KG1 (cell line): ENCODE measurements at regions not wholly inside any gene's neighbourhood (a gene's known extent, or its start where the extent isn't known, plus 50 kb on each side); places are given as distances from the start of the nearest gene placed in this dataset.
"Not testable (repeated sequence)": the region's sequence is repeated elsewhere in the genome, so short reads cannot be mapped to it uniquely, and the experiment has no call there.

Source experiments
- DNase-seq: peaks from one replicate; lab custom pipeline; 2025; lab: John Stamatoyannopoulos, UW

DNA sequence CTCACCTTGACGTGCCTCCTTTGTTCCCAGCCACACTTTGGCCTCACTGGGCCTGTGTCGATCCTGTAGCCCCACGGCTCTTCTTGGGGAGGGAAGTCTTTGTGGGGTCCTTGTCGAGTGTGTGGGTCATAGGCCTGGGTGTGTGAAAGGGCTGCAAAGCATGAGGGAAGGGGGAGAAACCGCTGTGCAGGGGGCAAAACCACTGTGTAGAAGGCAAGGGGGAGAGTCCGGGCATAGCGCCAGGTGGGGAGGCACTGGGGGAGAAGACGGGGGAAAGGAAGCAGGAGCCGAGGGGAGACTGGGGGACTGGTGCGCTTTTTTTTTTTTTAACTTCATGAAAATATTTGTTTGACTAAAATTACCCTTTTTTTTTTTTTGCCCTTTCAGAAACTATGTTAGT is 65.1 kb upstream of the RASD2 start:
- peak; percentile 41 for DNase-seq

DNA sequence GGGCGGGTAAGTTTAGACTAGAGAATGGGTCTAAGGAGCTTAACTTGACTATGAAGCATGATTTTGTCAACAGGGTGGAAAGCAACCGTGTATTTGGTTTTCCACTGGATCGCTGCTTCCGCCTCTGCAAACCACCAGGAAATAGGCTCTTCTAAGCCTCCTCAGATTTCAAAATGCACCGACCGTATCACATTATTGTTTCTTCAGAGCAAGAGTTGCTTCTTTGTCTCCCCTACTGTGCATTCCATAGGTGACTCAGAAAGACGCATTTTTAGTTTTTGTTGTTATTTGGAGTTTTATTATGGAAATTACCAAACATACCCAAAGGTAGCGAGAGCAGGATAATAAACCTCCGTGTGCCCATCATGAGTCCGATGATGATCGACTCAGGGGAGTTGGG is 64.3 kb upstream of the RASD2 start:
- DNase-seq = no peak

DNA sequence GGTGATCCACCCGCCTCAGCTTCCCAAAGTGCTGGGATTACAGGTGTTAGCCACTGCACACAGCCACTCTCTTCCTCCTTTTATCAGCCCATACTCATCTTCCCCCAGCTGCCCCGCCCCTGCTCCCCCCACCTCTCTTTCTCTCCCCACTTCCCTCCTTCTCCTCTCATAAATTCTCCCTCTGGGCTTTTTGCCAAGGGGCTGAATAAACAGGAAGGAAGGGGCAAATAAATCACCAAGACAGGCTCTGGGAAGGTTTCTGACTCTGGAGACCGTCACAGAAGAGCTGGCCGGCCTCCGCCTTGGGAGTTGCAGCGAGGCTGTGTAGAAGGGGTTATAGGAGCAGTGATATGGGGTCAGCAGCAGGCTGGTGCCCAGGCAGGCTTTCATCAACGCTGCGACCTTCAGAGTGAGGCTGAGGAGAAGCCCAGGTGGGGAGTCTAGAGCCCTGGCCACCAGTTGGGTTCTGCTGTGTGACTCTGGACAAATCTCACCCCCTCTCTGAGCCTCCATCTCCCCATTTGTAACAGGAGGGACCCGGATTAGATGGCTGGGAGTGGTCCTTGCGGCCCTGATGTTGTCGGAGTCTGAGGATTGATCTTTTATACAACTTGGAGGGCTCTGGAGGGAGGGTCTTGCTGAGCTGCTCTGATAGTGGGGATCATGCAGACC is 62.6 kb upstream of the RASD2 start:
- peak; percentile 65 for DNase-seq

DNA sequence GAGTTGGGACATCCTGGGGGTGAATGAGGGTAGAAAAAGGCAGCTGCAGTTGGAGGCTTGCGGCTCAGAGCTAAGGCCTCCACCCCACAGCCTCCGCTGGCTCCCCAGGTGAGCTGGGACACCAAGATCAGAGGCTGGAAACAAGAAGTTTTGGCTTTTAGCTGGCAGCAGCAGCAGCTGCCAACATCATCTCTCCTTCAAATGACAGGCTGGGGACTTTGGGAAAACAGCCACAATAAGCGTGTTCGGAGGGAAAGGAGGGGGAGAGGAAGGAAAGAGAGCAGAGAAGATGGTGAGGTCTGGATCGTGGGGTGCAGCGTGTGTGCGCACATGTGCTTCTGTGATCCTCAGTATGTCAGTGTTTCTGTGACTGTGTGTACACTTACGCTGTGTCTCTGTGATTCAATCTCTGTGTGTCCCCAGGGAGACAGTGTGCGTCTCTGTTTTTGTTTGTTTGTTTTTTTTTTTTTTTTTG is 62.0 kb upstream of the RASD2 start:
- DNase-seq = no peak

DNA sequence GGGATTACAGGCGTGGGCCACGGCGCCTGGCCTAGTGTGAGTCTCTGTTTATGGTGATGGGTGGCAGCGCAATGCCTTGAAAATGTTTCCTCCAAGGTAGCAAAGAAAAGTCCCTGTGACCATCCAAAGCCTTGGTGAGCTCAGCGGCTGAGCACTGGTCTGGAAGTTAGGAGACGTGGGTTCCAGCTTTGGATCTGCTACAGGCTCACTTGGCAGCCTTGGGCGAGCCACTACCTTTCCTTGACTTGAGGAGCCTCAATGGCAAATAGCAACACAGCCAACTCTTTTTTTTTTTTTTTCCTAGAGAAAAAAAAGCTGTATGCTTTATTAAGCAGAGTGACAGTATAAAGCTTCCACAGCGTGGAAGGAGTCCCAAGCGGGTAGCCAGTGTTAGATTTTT is 61.3 kb upstream of the RASD2 start:
- no peak for DNase-seq

DNA sequence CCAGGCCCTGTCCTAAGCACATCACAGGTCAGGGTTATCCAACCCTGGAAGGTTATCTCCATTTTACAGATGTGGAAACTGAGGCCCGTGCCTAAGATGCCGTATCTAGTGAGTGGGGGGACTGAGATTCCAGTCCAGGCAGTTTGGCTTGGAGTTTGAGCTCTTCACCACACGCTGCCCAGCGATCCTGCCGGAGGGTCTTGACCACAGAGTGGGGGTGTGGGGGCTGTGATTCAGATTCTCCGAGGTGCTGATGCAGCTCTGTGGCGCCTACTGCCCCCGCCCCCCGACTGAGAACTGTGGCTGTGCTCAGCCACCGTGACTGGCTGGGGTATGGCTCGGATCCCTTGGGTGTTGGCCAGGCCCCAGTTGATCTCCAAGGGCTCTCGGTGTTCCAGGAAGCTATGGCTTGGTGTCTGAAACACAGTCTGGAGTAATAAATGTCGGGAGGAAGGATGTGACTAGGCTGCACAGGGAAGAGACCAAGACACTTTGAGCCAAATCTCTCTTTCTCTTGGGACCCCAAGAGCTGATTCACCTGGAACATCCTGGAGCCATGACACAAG is 60.6 kb upstream of the RASD2 start:
- DNase-seq = no peak

DNA sequence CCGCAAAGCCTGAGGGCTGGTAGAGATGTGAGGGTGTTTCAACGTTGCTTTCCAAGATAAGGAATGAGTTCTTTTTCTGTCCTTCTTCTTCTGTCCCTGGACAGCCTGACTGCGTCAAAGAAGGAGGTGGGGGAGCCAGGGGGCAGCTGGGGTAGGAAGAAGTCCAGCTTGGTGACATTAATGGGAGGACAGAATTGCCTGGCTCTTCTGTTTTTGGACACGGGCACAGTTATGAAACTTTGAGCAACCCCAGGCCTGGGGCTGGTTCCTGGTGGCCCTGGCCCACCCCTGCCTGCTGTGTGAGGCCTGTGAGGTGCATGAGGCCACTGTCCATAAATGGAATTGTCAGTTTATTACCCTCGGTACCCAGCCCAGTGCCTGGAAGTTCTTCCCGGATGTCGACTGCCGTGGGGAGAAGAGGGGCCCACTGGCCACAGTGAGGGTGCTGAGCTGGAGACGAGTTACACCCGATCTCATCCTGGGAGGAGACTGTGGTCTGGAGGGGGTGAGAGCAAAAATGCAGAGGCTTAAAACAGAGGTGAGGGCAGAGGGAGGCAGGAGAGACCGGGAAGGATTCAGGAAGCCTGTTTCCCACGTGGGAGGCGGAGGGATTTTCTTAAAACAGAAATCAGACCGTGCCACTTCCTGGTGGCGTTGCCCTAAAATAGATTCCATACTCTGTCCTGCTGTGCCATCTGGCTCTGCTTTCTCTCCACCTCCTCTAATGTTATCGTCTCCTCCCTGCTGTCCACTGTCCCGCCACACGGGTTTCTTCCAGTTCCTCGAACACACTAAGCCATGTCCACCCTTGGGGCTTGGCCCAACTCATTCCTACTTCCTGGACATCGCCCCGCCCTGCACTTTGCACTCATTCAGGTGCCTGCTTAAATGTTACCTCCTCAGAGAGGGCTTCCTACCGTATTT is 59.7 kb upstream of the RASD2 start:
- no peak for DNase-seq

GRCh38 chr22:35482311-35482710 is 58.3 kb upstream of the RASD2 start:
- no peak for DNase-seq

DNA sequence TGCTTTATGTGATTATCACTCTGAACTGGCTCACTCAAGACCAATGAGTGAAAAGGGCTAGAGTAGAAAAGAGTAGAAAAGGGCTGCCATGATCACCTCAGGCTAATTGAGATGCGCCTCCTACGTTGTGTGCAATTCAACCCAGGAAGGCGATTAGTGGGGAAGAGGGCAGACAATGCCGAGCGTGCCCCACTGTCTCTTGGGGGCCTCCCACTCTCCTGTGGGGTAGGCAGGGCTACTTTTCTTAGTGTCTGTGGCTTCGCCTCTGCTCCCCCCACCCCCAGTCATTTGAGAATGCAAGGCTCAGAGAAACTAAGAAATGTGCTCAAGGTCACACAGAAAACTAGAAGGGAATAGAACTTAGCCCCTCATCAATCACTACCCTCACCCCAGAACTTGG is 57.7 kb upstream of the RASD2 start:
- DNase-seq = no peak

DNA sequence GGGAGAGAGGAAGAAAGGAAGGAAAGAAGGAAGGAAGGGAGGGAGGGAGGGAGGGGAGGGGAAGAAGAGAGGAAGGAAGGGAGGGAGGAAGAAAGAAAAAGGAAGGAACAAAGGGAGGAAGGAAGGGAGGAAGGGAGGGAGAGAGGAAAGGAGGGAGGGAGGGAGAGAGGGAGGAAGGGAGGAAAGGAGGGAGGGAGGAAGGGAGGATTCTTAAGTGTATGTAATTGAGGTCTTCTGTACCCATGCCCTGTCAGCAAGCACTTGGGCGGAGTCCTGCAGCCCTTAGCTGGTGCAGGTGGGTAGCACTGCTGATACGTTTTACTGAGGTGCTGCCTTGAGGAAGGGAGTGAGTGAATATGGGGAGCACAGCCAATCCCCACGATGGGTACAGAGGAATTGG is 56.9 kb upstream of the RASD2 start:
- no peak for DNase-seq

DNA sequence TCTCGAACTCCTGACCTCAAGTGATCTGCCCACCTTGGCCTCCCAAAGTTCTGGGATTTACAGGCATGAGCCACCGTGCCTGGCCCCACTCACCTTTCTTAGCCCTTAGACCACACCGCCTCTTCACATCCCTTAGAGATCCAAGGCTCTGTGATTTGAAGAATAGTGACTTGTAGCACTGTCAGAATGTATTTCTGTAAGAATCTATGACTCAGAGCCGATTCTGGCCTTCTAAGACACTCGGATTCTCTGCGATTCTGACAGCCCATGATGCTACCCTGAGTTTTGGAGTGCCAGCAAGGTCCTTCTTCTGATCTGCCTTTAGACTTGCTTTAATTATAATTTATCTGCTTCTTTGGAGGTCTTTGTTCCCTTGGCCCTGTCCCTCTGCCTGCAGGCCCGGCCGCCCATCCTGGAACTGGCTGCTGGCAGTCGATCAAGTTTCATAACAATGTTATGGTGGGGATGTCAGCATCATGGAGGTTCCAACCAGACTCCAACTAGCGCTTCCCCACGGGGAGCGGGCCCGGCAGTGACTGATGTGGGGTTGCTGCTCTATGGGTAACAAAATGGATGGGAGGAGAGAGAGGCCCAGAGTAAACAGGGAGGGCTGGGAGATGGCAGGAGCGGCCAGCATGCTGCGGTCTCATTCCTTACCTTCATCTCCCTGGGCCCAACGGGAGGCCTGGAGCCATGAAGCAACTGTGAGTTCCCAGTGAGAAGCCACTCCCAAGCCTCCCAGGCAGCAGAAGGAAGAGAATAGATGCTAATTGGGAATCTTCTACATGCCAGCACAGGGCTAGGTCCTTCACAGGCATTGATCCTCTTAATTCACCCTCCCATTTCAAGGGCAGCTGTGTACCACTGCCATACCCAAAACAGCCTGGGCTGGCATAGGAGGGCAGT is 55.7 kb upstream of the RASD2 start:
- no peak for DNase-seq

GRCh38 chr22:35486116-35486631 is 54.5 kb upstream of the RASD2 start:
- no peak for DNase-seq

- not testable (repeated sequence) for DNase-seq
These were observed 53.0 kb upstream of the RASD2 start for GRCh38 chr22:35487623-35488022.

- DNase-seq = no peak
These were observed 52.1 kb upstream of the RASD2 start for GRCh38 chr22:35488513-35488912.

DNA sequence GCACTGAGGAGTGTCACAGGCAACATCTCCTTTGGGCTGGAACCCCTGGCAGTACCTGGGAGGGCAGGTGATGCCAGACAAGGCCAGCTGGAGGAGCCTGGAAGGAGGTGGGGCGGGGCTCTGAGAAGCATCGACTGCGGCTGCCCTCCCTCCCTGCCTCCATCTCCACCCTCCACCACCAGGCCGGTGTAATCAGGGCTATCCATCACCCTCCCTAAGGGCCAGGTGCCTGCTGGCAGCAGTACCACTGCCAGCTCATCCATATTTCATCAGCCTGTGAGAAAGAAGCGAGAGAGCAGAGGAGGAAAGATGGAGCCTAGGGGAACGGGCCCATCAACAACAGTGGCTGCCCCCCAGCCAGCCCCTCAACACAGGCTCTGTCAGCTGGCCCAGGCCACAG is 51.4 kb upstream of the RASD2 start:
- no peak for DNase-seq
